Neural progenitor cell (in vitro differentiated cells): ENCODE measurements at regions not wholly inside any gene's neighbourhood (a gene's known extent, or its start where the extent isn't known, plus 50 kb on each side); places are given as distances from the start of the nearest gene placed in this dataset.

Source experiments
- DNase-seq: peaks from one replicate; pipeline ENCODE4 v3.0.0-alpha.2; 2016; ENCODE audit warnings: low spot score
- H2AFZ ChIP-seq: fragments of 200-600 bp; sonication (generic); replicated peaks from 2 replicates; pipeline ENCODE4 v1.6.1; 2016; ENCODE audit warnings: antibody characterized with exemption
- H3F3A ChIP-seq: fragments of 200-600 bp; sonication (generic); 2 replicates; pipeline ENCODE4 v1.6.1; 2016; ENCODE audit warnings: antibody characterized with exemption, low read depth
- H3K27ac ChIP-seq: fragments of 200-600 bp; sonication (generic); 2 replicates; pipeline ENCODE4 v1.5.1; 2016; ENCODE audit warnings: mild to moderate bottlenecking
- H3K27me3 ChIP-seq: fragments of 200-600 bp; sonication (generic); 2 replicates; pipeline ENCODE4 v1.6.1; 2016; ENCODE audit warnings: mild to moderate bottlenecking, moderate library complexity
- H3K36me3 ChIP-seq: fragments of 200-600 bp; sonication (generic); 2 replicates; pipeline ENCODE4 v1.5.1; 2016
- H3K4me1 ChIP-seq: fragments of 200-600 bp; sonication (generic); 2 replicates; pipeline ENCODE4 v1.6.1; 2016; ENCODE audit warnings: mixed run types
- H3K4me2 ChIP-seq: fragments of 200-600 bp; sonication (generic); 2 replicates; pipeline ENCODE4 v1.6.1; 2016
- H3K4me3 ChIP-seq: fragments of 200-600 bp; sonication (generic); 2 replicates; pipeline ENCODE4 v1.5.1; 2016
- H3K79me2 ChIP-seq: fragments of 200-600 bp; sonication (generic); 2 replicates; pipeline ENCODE4 v1.6.1; 2016; ENCODE audit warnings: low read depth
- H3K9ac ChIP-seq: fragments of 200-600 bp; sonication (generic); 2 replicates; pipeline ENCODE4 v1.6.1; 2016
- H3K9me3 ChIP-seq: fragments of 200-600 bp; sonication (generic); 2 replicates; pipeline ENCODE4 v1.5.1; 2016; ENCODE audit warnings: low read depth
- H4K20me1 ChIP-seq: fragments of 200-600 bp; sonication (generic); 2 replicates; pipeline ENCODE4 v1.6.1; 2016; ENCODE audit warnings: low read depth
- H3K27ac Mint-ChIP-seq: 3 replicates; pipeline ENCODE4 v1.8.0; 2021; ENCODE audit warnings: mixed read lengths
- H3K27me3 Mint-ChIP-seq: 2 replicates; pipeline ENCODE4 v1.8.0; 2022; ENCODE audit warnings: low read depth, mild to moderate bottlenecking, inconsistent platforms, moderate library complexity, mixed read lengths; ENCODE audit not compliant: insufficient read depth
- H3K36me3 Mint-ChIP-seq: 3 replicates; pipeline ENCODE4 v1.8.0; 2021; ENCODE audit warnings: mixed read lengths
- H3K4me1 Mint-ChIP-seq: 3 replicates; pipeline ENCODE4 v1.8.0; 2021; ENCODE audit warnings: mixed read lengths
- H3K4me3 Mint-ChIP-seq: 3 replicates; pipeline ENCODE4 v1.8.0; 2021; ENCODE audit warnings: mild to moderate bottlenecking, moderate library complexity, mixed read lengths
- H3K9me3 Mint-ChIP-seq: 3 replicates; pipeline ENCODE4 v1.8.0; 2020; ENCODE audit warnings: mixed read lengths
- EZH2 ChIP-seq: fragments of 200-600 bp; sonication (generic); IDR thresholded peaks from 2 replicates; pipeline ENCODE4 v1.6.1; 2017; ENCODE audit warnings: antibody characterized with exemption, mild to moderate bottlenecking, moderate library complexity
- EZH2phosphoT487 ChIP-seq: fragments of 200-600 bp; sonication (generic); IDR thresholded peaks from 2 replicates; pipeline ENCODE4 v1.6.1; 2017; ENCODE audit warnings: antibody characterized with exemption
- TF ChIP-seq, protein P1 (sequence below): fragments of 200-600 bp; sonication (generic); IDR thresholded peaks from 2 replicates; pipeline ENCODE4 v1.5.1; 2017; ENCODE audit warnings: antibody characterized with exemption, mild to moderate bottlenecking

- Mint-ChIP-seq H3K27ac (no peak overlapping the region), H3K27me3 (no peaks in the 10 kb centered on the region), H3K4me1 (no peaks in the 10 kb centered on the region), H3K9me3 (no peaks in the 10 kb centered on the region), H3K36me3 (no peaks in the 10 kb centered on the region), H3K4me3 (no peak overlapping the region)
- no peaks in the 10 kb centered on the region for H3K79me2 ChIP-seq
- H3K4me2 ChIP-seq: no peak overlapping the region
- H3F3A ChIP-seq: no peaks in the 10 kb centered on the region
- H3K27me3 ChIP-seq: no peaks in the 10 kb centered on the region
- H3K27ac ChIP-seq: no peak overlapping the region
- no peaks in the 10 kb centered on the region for H3K9me3 ChIP-seq
- H3K4me1 ChIP-seq: no peaks in the 10 kb centered on the region
- TF ChIP-seq EZH2 (no peak), EZH2phosphoT487 (no peak)
- TF ChIP-seq, protein P1, sequence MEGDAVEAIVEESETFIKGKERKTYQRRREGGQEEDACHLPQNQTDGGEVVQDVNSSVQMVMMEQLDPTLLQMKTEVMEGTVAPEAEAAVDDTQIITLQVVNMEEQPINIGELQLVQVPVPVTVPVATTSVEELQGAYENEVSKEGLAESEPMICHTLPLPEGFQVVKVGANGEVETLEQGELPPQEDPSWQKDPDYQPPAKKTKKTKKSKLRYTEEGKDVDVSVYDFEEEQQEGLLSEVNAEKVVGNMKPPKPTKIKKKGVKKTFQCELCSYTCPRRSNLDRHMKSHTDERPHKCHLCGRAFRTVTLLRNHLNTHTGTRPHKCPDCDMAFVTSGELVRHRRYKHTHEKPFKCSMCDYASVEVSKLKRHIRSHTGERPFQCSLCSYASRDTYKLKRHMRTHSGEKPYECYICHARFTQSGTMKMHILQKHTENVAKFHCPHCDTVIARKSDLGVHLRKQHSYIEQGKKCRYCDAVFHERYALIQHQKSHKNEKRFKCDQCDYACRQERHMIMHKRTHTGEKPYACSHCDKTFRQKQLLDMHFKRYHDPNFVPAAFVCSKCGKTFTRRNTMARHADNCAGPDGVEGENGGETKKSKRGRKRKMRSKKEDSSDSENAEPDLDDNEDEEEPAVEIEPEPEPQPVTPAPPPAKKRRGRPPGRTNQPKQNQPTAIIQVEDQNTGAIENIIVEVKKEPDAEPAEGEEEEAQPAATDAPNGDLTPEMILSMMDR: no peak
- H3K36me3 ChIP-seq: no peaks in the 10 kb centered on the region
- no peaks in the 10 kb centered on the region for H4K20me1 ChIP-seq
- no peak overlapping the region for H2AFZ ChIP-seq
- DNase-seq: no peak
- H3K9ac ChIP-seq: no peak overlapping the region
- H3K4me3 ChIP-seq: no peak overlapping the region
These were observed 133.8 kb downstream of the ADAM29 start for GRCh38 chr4:175051974-175052373.

DNA sequence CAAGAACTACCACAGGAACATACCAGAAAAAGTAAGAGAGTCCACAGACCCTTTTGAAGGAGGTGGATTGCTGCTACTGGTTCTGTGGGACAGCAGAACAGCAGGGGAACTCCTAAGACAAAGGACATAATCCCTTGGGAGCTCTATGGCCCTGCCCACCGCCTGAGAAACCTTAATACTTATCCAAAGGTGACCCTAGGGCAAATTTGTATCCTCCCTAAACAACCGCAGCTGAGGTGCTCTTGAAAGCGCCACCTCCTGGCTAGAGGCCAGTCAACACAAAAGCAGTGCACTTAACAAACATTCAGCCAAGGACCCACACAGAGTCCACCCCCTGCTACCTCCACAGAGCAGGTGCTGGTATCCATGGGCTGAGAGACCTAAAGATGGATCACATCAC, 136.8 kb downstream of the ADAM29 start:
- no peak for TF ChIP-seq EZH2
- no peak for TF ChIP-seq EZH2phosphoT487
- TF ChIP-seq, protein P1: peak; percentile 47
- no peaks in the 10 kb centered on the region for H3K9me3 ChIP-seq
- H3K27ac ChIP-seq: no peak overlapping the region
- H3K4me1 Mint-ChIP-seq: no peaks in the 10 kb centered on the region
- H3K4me2 ChIP-seq: no peak overlapping the region
- H3F3A ChIP-seq: no peaks in the 10 kb centered on the region
- no peak overlapping the region for H3K27ac Mint-ChIP-seq
- H4K20me1 ChIP-seq: no peaks in the 10 kb centered on the region
- no peaks in the 10 kb centered on the region for H3K36me3 Mint-ChIP-seq
- peak overlapping the region; percentile 3 for H2AFZ ChIP-seq
- H3K79me2 ChIP-seq: no peaks in the 10 kb centered on the region
- H3K27me3 ChIP-seq: no peaks in the 10 kb centered on the region
- no peaks in the 10 kb centered on the region for H3K4me1 ChIP-seq
- no peak overlapping the region for H3K9ac ChIP-seq
- H3K4me3 ChIP-seq: no peak overlapping the region
- no peaks in the 10 kb centered on the region for H3K27me3 Mint-ChIP-seq
- no peaks in the 10 kb centered on the region for H3K9me3 Mint-ChIP-seq
- H3K36me3 ChIP-seq: no peaks in the 10 kb centered on the region
- DNase-seq: peak; percentile 51
- H3K4me3 Mint-ChIP-seq: no peak overlapping the region

- H3K9me3 Mint-ChIP-seq: no peaks in the 10 kb centered on the region
- Histone ChIP-seq H3K79me2 (no peaks in the 10 kb centered on the region), H3K9ac (no peak overlapping the region), H3K4me2 (no peak overlapping the region), H2AFZ (no peak overlapping the region), H3F3A (no peaks in the 10 kb centered on the region), H3K27me3 (no peaks in the 10 kb centered on the region), H3K36me3 (no peaks in the 10 kb centered on the region), H3K4me3 (no peak overlapping the region), H4K20me1 (no peaks in the 10 kb centered on the region), H3K4me1 (no peaks in the 10 kb centered on the region), H3K9me3 (no peaks in the 10 kb centered on the region), H3K27ac (no peak overlapping the region)
- H3K4me1 Mint-ChIP-seq: no peaks in the 10 kb centered on the region
- H3K27me3 Mint-ChIP-seq: peaks cover 4% of the 10 kb centered on the region
- TF ChIP-seq EZH2phosphoT487 (no peak), EZH2 (no peak)
- TF ChIP-seq, protein P1: no peak
- H3K36me3 Mint-ChIP-seq: no peaks in the 10 kb centered on the region
- H3K4me3 Mint-ChIP-seq: no peak overlapping the region
- no peak for DNase-seq
- H3K27ac Mint-ChIP-seq: no peak overlapping the region
These were observed 144.0 kb downstream of the ADAM29 start for GRCh38 chr4:175062183-175062592.

GRCh38 chr4:175065228-175065627, 147.1 kb downstream of the ADAM29 start:
- Histone ChIP-seq H2AFZ (no peak overlapping the region), H3F3A (no peaks in the 10 kb centered on the region), H3K9me3 (no peaks in the 10 kb centered on the region), H3K4me2 (no peak overlapping the region), H3K9ac (no peak overlapping the region), H3K4me3 (no peak overlapping the region), H4K20me1 (no peaks in the 10 kb centered on the region), H3K4me1 (no peaks in the 10 kb centered on the region), H3K27me3 (no peaks in the 10 kb centered on the region), H3K79me2 (no peaks in the 10 kb centered on the region), H3K36me3 (no peaks in the 10 kb centered on the region), H3K27ac (no peak overlapping the region)
- Mint-ChIP-seq H3K4me1 (no peaks in the 10 kb centered on the region), H3K36me3 (no peaks in the 10 kb centered on the region), H3K9me3 (no peaks in the 10 kb centered on the region), H3K4me3 (no peak overlapping the region), H3K27me3 (peaks cover 4% of the 10 kb centered on the region), H3K27ac (no peak overlapping the region)
- TF ChIP-seq EZH2 (no peak), EZH2phosphoT487 (no peak)
- TF ChIP-seq, protein P1: no peak
- DNase-seq: no peak
